ENCODE measurements at regions not wholly inside any gene's neighbourhood (a gene's known extent, or its start where the extent isn't known, plus 50 kb on each side); places are given as distances from the start of the nearest gene placed in this dataset.

- Histone ChIP-seq H3K4ac (ENCODE audit: low read depth, low read length) (no peak overlapping the region), H3K9ac (ENCODE audit: low read depth, low read length) (no peak overlapping the region), H3K56ac (ENCODE audit: extremely low read depth, insufficient read depth, low read length) (no peak overlapping the region), H3K14ac (replicated peaks; ENCODE audit: low read depth, low read length) (no peak overlapping the region), H3K36me3 (ENCODE audit: control insufficient read depth, insufficient read depth, low read length) (no peaks in the 10 kb centered on the region), H2AK5ac (ENCODE audit: low read depth, low read length) (no peak overlapping the region), H3K79me1 (ENCODE audit: low read depth in 1 of 2, low read length in 2 of 2) (no peaks in the 10 kb centered on the region), H3K4me2 (ENCODE audit: low read depth, low read length) (no peak overlapping the region), H2BK120ac (ENCODE audit: low read depth, low read length) (no peak overlapping the region), H3K9me1 (ENCODE audit: insufficient read depth, low read length) (no peaks in the 10 kb centered on the region), H4K8ac (ENCODE audit: low read depth in 2 of 2, low read length in 2 of 2) (no peak overlapping the region), H3K18ac (ENCODE audit: low read depth, low read length) (no peak overlapping the region), H2BK15ac (ENCODE audit: low read depth, low read length) (no peak overlapping the region), H4K20me1 (ENCODE audit: insufficient read depth, low read length) (no peaks in the 10 kb centered on the region), H2AFZ (replicated peaks; ENCODE audit: low read length, poor library complexity) (no peak overlapping the region), H4K91ac (ENCODE audit: insufficient read depth, low read depth, low read length) (no peak overlapping the region), H2BK20ac (ENCODE audit: low read depth, low read length) (no peak overlapping the region), H2AK9ac (replicated peaks; ENCODE audit: low read depth, low read length, poor library complexity) (no peak overlapping the region), H3K4me1 (ENCODE audit: control insufficient read depth, insufficient read depth, low read length) (no peaks in the 10 kb centered on the region), H3K9me3 (ENCODE audit: control insufficient read depth, insufficient read depth, low read length) (peaks cover 4% of the 10 kb centered on the region), H4K5ac (ENCODE audit: low read depth, low read length) (no peak overlapping the region), H3K27me3 (ENCODE audit: control insufficient read depth, insufficient read depth, low read length) (no peaks in the 10 kb centered on the region), H3K27ac (ENCODE audit: insufficient read depth, low read length) (no peak overlapping the region), H3K4me3 (ENCODE audit: insufficient read depth, low read depth, low read length) (no peak overlapping the region), H3K23ac (ENCODE audit: low read depth, low read length) (no peak overlapping the region), H2BK5ac (ENCODE audit: low read depth, low read length, poor library complexity, severe bottlenecking) (no peak overlapping the region)
- POLR2A ChIA-PET (ENCODE audit: unreplicated experiment), result no interaction called here
- ATAC-seq (ENCODE audit: low read depth) (no peak), DNase-seq (no peak)
- CTCF ChIA-PET, result no interaction called here
- no peak for TF ChIP-seq MAZ (IDR thresholded peaks at IDR 0.05; ENCODE audit: borderline replicate concordance, low read depth, low read length)
- no peak for TF ChIP-seq RAD21 (IDR thresholded peaks at IDR 0.05; ENCODE audit: low read length)
- no peak for TF ChIP-seq MAFK (IDR thresholded peaks at IDR 0.05; ENCODE audit: low read depth, low read length)
- TF ChIP-seq NFE2L2 (IDR thresholded peaks at IDR 0.05; ENCODE audit: low read depth, low read length), result no peak
- no peak for TF ChIP-seq CTCF (conservative IDR thresholded peaks at IDR 0.05; ENCODE audit: low read depth, low read length)
- TF ChIP-seq RFX5 (IDR thresholded peaks at IDR 0.05; ENCODE audit: low read depth, low read length), result no peak
- no peak for TF ChIP-seq RCOR1 (IDR thresholded peaks at IDR 0.05; ENCODE audit: insufficient replicate concordance, low read length)
- no TSS peak for BruUV-seq (replicated peaks)
- intact Hi-C loops (cut with micrococcal nuclease) (no loop called here), in situ Hi-C loops (cut with MboI; ENCODE audit: low sequenced_read_pairs) (no loop called here), dilution Hi-C loops (cut with HindIII; ENCODE audit: low sequenced_read_pairs, unreplicated experiment) (no loop called here)
Measured at GRCh38 chr13:88246239-88246638, 575.1 kb downstream of the SLITRK5 start.

Measured in IMR-90 (cell line).